Vagina (tissue), 2 donors: ENCODE measurements at regions not wholly inside any gene's neighbourhood (a gene's known extent, or its start where the extent isn't known, plus 50 kb on each side); places are given as distances from the start of the nearest gene placed in this dataset.

Experiments used
- DNase-seq, 2 donors: peaks; one replicate each; pipeline ENCODE4 v3.0.0-alpha.2; 2017; ENCODE audit errors: extremely low spot score in 2 of 2
- H3K27ac ChIP-seq: fragments of 200-600 bp; sonication (generic); one replicate; pipeline ENCODE4 v1.5.1; 2019
- H3K27me3 ChIP-seq: fragments of 200-600 bp; sonication (generic); one replicate; pipeline ENCODE4 v1.5.1; 2019
- H3K36me3 ChIP-seq, 2 donors: fragments of 200-600 bp; sonication (generic); one replicate each; pipeline ENCODE4 v1.5.1; 2017 to 2019
- H3K4me1 ChIP-seq: fragments of 200-600 bp; sonication (generic); one replicate; pipeline ENCODE4 v1.5.1; 2019
- H3K4me3 ChIP-seq, 2 donors: fragments of 200-600 bp; sonication (generic); 1 replicate in 1 of 2; 2 replicates in 1 of 2; pipeline ENCODE4 v1.5.1; 2016 to 2019
- H3K9me3 ChIP-seq: fragments of 200-600 bp; sonication (generic); one replicate; pipeline ENCODE4 v1.5.1; 2019
- CTCF ChIP-seq, 3 experiments: fragments of 450-650 bp in 2 of 3; fragments of 200-600 bp in 1 of 3; sonication (generic) in 1 of 3; IDR thresholded peaks; one replicate each; pipeline ENCODE4 v1.5.1; 2017 to 2019; ENCODE audit warnings: antibody characterized with exemption in 3 of 3, mild to moderate bottlenecking in 2 of 3, moderate library complexity in 2 of 3
- POLR2A ChIP-seq, 2 donors: fragments of 450-650 bp; IDR thresholded peaks; one replicate each; pipeline ENCODE4 v1.6.1; 2017; ENCODE audit warnings: antibody characterized with exemption in 2 of 2, mild to moderate bottlenecking in 2 of 2, moderate library complexity in 2 of 2
- POLR2AphosphoS5 ChIP-seq, 2 donors: sonication (generic); formaldehyde crosslinking; IDR thresholded peaks; one replicate each; pipeline ENCODE4 v1.9.0; 2017; ENCODE audit warnings: antibody characterized with exemption in 2 of 2, mild to moderate bottlenecking in 2 of 2, low read depth in 1 of 2; ENCODE audit not compliant: insufficient read depth in 1 of 2
- intact Hi-C: fragments of 100-400 bp; cut with DNase I; formaldehyde crosslinking; loops from one replicate; pipeline ENCODE4 v1.15.1; 2023

DNA sequence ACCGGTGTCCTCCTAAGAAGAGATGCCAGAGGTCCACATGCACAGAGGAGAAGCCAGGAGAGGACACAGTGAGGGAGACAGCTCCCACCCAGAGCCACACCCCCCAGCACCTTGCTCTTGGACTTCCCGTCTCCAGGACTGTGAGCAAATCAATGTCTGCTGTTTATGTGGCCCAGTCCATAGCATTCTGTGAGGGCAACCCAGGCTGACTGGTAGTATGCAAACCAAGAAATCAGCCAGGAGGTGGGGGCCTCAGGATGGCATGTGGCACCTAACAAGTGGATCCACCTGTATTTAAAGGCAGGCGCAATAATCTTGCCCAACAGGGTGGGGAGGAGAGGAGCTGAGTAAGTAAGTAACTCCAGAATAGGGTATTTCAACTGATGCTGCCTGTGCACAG, 136.4 kb downstream of the BRD1 start:
- no peaks in the 10 kb centered on the region for H3K4me1 ChIP-seq
- no peaks in the 10 kb centered on the region for H3K27me3 ChIP-seq
- DNase-seq, result no peak
- H3K4me3 ChIP-seq, result no peak overlapping the region
- no peaks in the 10 kb centered on the region for H3K36me3 ChIP-seq
- no peak overlapping the region for H3K27ac ChIP-seq
- intact Hi-C loops, result no loop called here
- no peaks in the 10 kb centered on the region for H3K9me3 ChIP-seq
- TF ChIP-seq CTCF (IDR thresholded peaks at IDR 0.05), result no peak
- TF ChIP-seq POLR2A (IDR thresholded peaks at IDR 0.05), result no peak
- TF ChIP-seq POLR2AphosphoS5 (IDR thresholded peaks at IDR 0.05; ENCODE audit: insufficient read depth in 1 of 2, low read depth in 1 of 2), result no peak

GRCh38 chr22:49690454-49690853, 137.2 kb downstream of the BRD1 start:
- H3K27me3 ChIP-seq, result no peaks in the 10 kb centered on the region
- H3K4me3 ChIP-seq, result no peak overlapping the region
- TF ChIP-seq POLR2A (IDR thresholded peaks at IDR 0.05) (no peak), POLR2AphosphoS5 (IDR thresholded peaks at IDR 0.05; ENCODE audit: insufficient read depth in 1 of 2, low read depth in 1 of 2) (no peak), CTCF (IDR thresholded peaks at IDR 0.05) (no peak)
- H3K36me3 ChIP-seq, result no peaks in the 10 kb centered on the region
- H3K4me1 ChIP-seq, result no peaks in the 10 kb centered on the region
- peak in 1 of 2 donors; percentile 67 for DNase-seq
- no peak overlapping the region for H3K27ac ChIP-seq
- intact Hi-C loops, result no loop called here
- no peaks in the 10 kb centered on the region for H3K9me3 ChIP-seq

DNA sequence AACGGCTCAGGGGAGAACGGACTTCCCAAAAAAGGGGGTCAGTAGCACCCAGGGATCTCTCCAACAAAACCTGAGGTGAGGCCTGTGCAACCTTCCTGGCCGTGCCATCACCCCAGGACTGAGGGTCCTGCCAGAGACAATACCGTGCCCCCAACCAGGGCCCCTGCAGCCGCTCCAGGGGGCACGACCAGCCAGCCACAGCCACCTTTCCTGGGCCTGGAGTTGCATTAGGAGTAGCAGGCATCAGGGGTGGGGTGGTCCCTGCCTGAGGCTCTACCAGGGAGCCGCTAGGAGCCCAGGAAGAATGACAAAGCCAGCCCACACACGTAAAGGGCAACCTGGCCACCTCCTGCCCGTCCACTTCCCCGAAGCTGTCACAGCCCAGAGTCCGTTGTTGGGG, 137.8 kb downstream of the BRD1 start:
- no peaks in the 10 kb centered on the region for H3K27me3 ChIP-seq
- peak in 1 of 2 donors; percentile 88 for DNase-seq
- H3K4me3 ChIP-seq, result no peak overlapping the region

DNA sequence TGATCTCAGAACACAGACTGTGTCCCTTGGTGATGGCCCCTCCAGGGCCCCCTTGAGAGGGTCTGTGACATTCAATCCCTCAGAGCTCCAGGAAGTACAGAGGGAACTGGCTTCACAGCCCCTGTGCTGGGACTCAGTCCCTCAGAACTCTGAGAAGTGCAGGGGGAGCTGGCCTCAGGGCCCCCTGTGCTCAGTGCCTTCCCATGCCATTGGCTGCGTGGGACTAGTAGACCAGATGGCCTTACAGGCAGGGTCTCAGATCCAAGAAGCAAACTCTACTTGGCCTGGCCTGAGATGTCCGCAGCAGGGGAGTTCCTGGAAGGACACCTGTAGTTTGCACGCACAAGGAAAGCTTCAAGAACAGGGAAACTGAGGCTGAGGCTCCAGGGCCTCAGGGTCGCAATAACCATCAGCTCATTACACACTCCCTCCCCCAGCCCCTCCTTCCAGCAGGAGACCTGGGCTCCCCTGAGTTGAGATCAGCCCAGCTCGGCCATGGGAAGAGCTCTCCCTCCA, 138.4 kb downstream of the BRD1 start:
- peak in 1 of 2 donors; percentile 82 for DNase-seq
- no peaks in the 10 kb centered on the region for H3K27me3 ChIP-seq
- no peak overlapping the region for H3K4me3 ChIP-seq
- no peak overlapping the region for H3K27ac ChIP-seq
- intact Hi-C loops, result no loop called here
- no peaks in the 10 kb centered on the region for H3K9me3 ChIP-seq
- H3K4me1 ChIP-seq, result no peaks in the 10 kb centered on the region
- TF ChIP-seq CTCF (IDR thresholded peaks at IDR 0.05) (no peak), POLR2AphosphoS5 (IDR thresholded peaks at IDR 0.05; ENCODE audit: insufficient read depth in 1 of 2, low read depth in 1 of 2) (no peak), POLR2A (IDR thresholded peaks at IDR 0.05) (no peak)
- no peaks in the 10 kb centered on the region for H3K36me3 ChIP-seq

More for the DNA sequence above, 137.8 kb downstream of the BRD1 start:
- no peak for TF ChIP-seq POLR2A (IDR thresholded peaks at IDR 0.05)
- TF ChIP-seq CTCF (IDR thresholded peaks at IDR 0.05), result no peak
- TF ChIP-seq POLR2AphosphoS5 (IDR thresholded peaks at IDR 0.05; ENCODE audit: insufficient read depth in 1 of 2, low read depth in 1 of 2), result no peak
- Histone ChIP-seq H3K4me1 (no peaks in the 10 kb centered on the region), H3K27ac (no peak overlapping the region), H3K9me3 (no peaks in the 10 kb centered on the region), H3K36me3 (no peaks in the 10 kb centered on the region)
- intact Hi-C loops, result no loop called here

GRCh38 chr22:49688516-49689254, 139.0 kb downstream of the BRD1 start:
- Histone ChIP-seq H3K27me3 (no peaks in the 10 kb centered on the region), H3K36me3 (no peaks in the 10 kb centered on the region), H3K9me3 (no peaks in the 10 kb centered on the region), H3K27ac (no peak overlapping the region), H3K4me1 (no peaks in the 10 kb centered on the region), H3K4me3 (no peak overlapping the region)
- intact Hi-C loops, result no loop called here
- TF ChIP-seq CTCF (IDR thresholded peaks at IDR 0.05), result no peak
- TF ChIP-seq POLR2A (IDR thresholded peaks at IDR 0.05), result no peak
- TF ChIP-seq POLR2AphosphoS5 (IDR thresholded peaks at IDR 0.05; ENCODE audit: insufficient read depth in 1 of 2, low read depth in 1 of 2), result no peak
- DNase-seq, result peak in 1 of 2 donors; percentile 90
